Cardiac septum (tissue), 1 donor: ENCODE measurements at regions not wholly inside any gene's neighbourhood (a gene's known extent, or its start where the extent isn't known, plus 50 kb on each side); places are given as distances from the start of the nearest gene placed in this dataset.

Source experiments
- DNase-seq: peaks from one replicate; pipeline ENCODE4 v3.0.0-alpha.2; 2020; ENCODE audit warnings: low spot score
- intact Hi-C: fragments of 100-400 bp; cut with DNase I; formaldehyde crosslinking; loops from one replicate; pipeline ENCODE4 v1.14.0; 2022
- donor health status: DM: no; HTN: no; CAD: no.

- intact Hi-C loops: no loop called here
- DNase-seq: no peak
Observed at GRCh38 chr12:75578546-75578945, 67.1 kb upstream of the KRR1 start.

GRCh38 chr12:75577812-75578211 lies 66.4 kb upstream of the KRR1 start:
- DNase-seq: no peak
- intact Hi-C loops: no loop called here

GRCh38 chr12:75571656-75572205 lies 60.3 kb upstream of the KRR1 start:
- intact Hi-C loops: no loop called here
- DNase-seq: no peak

- intact Hi-C loops: no loop called here
- no peak for DNase-seq
Observed at GRCh38 chr12:75571204-75571603, 59.8 kb upstream of the KRR1 start.

- DNase-seq: no peak
- intact Hi-C loops: no loop called here
Observed at GRCh38 chr12:75568801-75569200, 57.4 kb upstream of the KRR1 start.

GRCh38 chr12:75568393-75568792 lies 57.0 kb upstream of the KRR1 start:
- no peak for DNase-seq
- intact Hi-C loops: no loop called here

GRCh38 chr12:75565795-75566194 lies 54.4 kb upstream of the KRR1 start:
- no peak for DNase-seq
- intact Hi-C loops: no loop called here

GRCh38 chr12:75564852-75565251 lies 53.4 kb upstream of the KRR1 start:
- intact Hi-C loops: no loop called here
- DNase-seq: no peak

- intact Hi-C loops: no loop called here
- DNase-seq: no peak
Observed at GRCh38 chr12:75564398-75564797, 53.0 kb upstream of the KRR1 start.

- intact Hi-C loops: no loop called here
- DNase-seq: no peak
Observed at GRCh38 chr12:75563351-75563750, 51.9 kb upstream of the KRR1 start.

GRCh38 chr12:75561921-75562320 lies 50.5 kb upstream of the KRR1 start:
- intact Hi-C loops: no loop called here
- DNase-seq: no peak
